NCI-H1930 (cell line): ENCODE measurements at regions not wholly inside any gene's neighbourhood (a gene's known extent, or its start where the extent isn't known, plus 50 kb on each side); places are given as distances from the start of the nearest gene placed in this dataset.

ENCODE experiments used
- DNase-seq, 2 experiments: peaks; one replicate each; lab custom pipeline; 2025; lab: John Stamatoyannopoulos, UW

- no peak for DNase-seq
These were observed 166.4 kb downstream of the TANC2 start for GRCh38 chr17:63132459-63132911.

DNA sequence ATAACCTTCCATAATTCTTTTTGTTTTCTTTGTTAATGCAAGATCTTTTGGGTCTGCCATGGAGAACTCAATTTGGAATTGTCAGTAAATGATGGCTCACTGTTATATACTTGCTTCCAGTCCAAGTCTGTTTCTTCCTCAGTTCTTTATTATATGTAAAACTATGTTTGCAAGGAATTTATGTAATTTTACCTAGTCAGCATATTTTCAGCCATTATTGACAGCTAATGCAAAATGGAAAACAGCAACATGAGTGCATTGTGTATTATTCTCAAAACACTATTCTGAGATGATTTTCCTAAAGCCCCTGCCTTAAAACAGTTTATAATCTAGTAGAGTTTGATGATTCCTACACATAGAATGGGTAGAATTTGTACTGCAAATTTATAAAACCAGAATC, 167.5 kb downstream of the TANC2 start:
- no peak for DNase-seq

- DNase-seq: no peak
These were observed 168.8 kb downstream of the TANC2 start for GRCh38 chr17:63134867-63135266.

DNA sequence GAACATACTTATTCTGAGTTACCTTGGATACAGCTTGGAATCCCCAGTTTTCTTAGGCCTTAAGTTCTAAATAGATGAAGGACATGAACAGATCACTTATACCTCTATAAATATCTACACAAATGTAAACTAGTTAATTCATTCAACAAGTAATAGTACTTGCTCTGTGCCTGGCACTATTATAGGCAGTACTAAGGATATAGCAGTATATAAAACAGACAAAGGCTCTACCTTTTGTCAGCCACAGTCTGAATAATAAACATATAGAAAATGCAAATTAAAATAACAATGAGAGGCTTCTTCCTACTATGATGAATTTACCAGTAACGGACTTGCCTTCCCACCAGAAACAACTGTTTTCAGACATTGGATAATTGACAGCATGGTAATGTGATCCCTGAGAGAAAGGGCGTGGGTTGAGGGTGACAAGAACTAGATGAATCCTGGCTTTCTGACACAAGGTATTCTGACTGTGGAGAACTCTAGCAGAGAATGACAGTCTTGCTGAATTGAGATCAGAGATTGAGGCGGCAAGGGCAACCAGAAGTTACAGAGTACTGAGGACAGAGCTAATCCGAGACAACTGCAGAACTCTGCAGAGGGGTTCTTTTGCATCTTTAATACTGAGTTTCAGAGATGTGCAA, 170.5 kb downstream of the TANC2 start:
- no peak for DNase-seq

DNA sequence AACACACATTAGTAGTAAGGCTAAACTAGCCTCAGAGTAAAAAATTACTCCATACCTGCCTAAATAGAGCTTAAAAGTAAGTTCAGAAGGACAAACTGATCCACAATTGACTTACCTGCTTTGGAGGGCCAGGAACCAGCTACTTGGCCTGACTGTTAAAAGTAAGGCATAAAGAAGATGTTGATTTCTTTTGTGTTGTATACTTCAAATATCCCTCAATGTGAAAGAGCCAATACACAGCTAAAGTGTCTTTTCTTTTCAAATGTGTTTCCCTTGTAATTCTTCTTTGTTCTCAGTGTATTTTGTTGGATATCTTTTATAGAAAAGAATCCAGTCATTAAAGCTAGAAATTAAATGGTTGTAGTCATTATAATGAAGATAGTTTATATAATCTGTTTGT, 171.1 kb downstream of the TANC2 start:
- no peak for DNase-seq

DNA sequence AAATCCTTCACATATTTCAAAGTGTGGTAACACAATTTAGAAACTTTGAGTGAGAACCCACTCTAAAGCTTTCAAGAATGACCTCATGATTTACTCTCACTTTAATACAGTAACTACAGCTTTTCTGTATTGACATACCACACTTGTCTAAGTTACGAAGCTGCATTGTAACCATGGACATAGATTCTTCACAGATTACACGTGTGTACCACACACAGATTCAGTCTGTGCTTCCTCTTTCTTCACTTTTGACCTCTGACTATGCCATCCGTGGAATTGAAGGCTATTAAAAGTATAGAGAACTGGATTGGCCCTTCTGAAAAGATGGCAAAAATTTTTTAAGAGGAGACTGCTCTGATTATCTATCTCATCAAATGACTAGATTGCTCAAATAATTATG, 172.7 kb downstream of the TANC2 start:
- no peak for DNase-seq

DNA sequence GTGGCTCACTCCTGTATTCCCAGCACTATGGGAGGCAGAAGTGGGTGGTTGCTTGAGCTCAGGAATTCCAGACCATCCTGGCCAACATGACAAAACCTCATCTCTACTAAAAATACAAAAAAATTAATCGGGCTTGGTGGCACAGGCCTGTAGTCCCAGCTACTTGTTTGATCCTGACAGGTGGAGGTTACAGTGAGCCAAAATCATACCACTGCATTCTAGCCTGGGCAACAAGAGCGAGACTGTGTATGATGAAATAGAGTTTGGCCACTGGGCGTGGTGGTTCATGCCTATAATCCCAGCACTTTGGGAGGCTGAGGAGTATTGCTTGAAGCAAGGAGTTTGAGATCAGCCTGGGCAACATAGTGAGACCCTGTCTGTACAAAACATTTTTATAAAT, 173.3 kb downstream of the TANC2 start:
- DNase-seq: no peak

DNA sequence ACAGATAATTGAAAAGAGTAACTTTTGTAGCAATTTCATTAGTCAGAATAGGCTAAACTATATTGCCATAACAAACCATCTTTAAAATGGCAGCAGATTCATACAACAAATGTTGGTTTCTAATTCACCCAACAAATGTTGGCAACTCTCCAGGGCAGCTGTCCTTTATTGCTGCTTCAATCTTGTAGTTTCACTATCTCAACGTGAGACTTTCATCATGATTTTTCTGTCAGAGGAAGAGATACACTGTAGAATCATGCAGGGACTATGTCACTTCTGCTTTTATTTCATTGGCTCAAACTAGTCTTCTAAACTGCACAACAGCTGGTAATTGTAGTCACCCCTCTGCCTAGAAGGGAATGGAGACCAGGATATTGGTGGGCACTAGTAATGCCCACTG, 174.2 kb downstream of the TANC2 start:
- DNase-seq: no peak

DNA sequence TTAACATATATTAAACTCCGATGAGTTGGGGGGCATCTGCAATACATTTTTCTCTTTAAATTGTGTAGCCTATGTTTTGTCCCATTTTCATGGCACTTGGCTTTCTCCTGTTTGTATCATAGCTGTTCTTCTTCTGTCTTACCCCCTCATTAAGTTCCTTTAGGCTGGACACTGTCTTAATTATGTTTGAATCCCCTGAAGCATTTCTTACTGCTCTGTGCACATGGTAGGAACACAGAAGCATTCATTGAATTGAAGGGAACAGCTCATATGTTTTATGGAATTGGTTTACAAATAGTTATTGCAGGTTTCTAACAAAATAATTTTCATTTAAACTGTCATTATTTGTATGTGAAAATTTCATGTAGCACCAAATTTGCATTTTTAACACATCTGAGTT, 176.8 kb downstream of the TANC2 start:
- no peak for DNase-seq

DNA sequence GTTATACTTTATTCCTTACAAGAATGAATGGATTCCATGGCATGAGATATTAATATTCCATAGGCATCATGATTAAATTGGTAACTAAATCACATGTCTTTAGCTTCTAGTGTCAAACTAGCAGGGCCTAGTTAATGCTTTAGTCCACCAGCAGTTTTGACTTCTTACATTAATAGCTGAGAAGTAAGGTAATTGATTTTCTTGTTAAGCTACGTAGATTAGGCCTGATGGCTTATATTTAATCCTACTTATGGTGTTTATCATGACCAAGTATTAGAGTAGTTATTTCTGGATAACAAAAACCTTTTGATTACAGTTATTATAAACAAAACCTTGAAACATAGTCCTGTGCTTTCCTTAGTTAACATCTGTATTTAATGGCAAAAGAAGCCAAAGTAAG, 184.5 kb downstream of the TANC2 start:
- no peak for DNase-seq

DNA sequence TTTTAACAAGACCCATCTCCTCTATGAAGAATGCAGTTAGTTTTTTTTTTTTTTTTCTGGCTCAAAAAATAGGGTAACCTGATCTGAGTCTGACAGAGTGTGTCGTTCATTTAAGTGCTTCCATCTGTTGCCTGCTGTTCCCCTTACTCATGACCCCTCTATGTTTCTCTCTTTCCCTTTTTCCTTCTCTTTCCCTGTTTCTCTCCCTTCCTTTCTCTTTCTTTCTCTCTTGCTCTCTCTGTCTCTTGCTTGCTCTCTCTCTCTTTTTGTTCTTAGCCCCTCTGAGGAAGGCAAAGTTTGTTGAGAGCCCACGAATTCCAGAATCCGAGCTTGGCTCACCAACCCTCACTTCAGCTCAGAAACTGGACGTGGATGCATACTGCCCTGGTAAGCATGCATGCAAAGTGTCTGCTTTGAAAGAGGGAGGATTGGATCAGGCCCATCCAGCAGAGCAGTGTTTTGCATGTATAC, 185.0 kb downstream of the TANC2 start:
- DNase-seq: no peak

GRCh38 chr17:63151941-63152523, 186.0 kb downstream of the TANC2 start:
- DNase-seq: no peak

DNA sequence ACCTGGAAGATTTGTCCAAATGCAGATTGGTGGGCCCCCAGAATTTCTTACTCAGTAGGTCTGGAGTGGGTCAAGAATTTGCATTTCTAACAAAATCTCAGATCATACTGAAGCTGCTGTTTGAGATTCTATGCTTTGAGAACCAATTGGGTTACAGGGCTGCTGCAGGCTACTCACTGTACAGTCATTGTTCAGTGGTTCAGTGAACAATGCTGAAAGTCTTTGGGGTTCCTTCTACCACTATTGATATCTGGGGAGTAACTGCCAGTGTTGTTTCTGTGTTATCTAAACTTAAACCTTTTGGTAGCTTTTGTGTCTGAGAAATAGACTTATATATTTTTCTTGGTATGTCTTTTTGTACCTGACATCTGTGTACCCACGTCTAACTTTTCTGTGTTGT, 187.5 kb downstream of the TANC2 start:
- no peak for DNase-seq

DNA sequence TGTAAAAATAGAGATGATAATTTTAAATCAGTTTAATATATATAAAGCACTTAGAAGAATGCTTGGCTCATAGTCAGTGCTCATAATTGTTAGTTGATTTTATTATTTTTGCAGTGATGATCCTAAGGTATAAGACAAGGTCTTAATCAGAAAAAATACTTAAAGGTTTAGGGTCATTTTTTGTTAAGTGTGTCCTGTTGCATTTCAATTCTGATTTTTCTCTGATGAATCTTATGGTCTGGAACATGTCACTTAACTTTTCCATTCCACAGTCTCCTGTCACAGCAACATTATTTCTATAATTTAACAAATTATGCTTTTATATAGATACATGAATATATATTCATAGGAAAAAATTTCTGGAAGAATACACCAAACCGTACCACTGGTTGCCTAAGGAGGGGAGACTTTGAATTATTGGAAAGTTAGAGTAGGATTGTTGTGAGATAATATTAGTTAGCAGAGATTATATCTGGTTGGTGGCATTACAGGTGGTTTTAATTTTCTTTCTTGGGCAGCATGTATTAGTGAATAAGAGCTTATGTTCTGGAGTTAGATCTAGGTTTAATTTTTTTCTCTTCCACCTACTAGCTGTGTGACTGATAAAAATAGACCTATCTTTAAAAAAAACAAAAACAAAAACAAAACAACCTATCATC, 188.7 kb downstream of the TANC2 start:
- DNase-seq: no peak

GRCh38 chr17:63156986-63157385, 191.0 kb downstream of the TANC2 start:
- no peak for DNase-seq

DNA sequence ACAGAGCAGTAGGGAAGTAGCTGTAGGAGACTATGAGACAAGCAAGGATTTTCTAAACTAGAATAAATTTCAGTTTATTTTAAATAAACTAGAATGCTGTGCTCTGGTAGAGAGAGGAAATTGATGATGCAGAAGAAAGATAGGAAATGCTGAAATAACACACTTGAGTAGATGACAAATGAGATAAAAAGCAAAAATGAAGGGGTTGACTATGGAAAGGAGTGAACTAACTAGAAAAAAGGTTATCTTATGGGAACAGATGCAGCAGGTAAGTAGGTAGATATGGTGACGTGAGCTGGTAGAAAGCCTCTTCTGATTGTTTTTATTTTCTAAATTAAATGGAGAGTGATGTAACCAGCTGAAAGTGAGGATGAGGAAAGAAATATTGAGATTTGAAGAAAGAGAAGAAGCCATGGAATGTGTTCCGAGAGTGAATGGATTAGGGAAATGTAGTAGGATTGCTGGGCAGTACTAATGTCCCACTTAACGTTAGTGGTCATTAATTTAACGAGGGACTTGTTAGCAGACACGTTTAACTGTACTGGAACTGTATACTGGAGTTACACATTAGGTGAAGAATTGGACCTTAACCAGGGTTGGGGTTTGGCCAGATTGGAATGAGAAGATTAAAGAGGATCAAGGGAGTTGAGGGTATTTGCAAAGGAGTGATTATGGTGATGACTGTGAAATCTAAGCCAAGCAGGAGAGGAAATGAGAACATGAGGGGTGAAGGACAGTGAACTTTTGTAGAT, 196.5 kb downstream of the TANC2 start:
- no peak for DNase-seq

DNA sequence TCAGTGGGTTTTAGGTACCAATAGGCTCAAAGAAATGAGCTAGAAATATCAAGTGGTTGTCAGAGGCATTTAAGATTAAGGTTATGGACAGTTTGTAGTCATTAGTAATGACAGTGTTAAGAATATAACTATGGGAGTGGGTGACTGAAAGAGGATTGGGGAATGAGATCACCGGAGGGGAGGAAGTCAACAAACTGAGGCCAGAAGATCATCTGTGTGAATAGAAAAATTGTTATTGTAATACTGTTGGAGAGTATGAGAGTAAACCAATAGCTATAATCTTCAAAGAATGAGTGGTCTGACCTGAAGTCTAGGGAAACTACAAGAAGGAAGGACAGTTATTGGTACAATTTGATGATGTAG, 197.1 kb downstream of the TANC2 start:
- no peak for DNase-seq

- DNase-seq: no peak
These were observed 199.4 kb downstream of the TANC2 start for GRCh38 chr17:63165400-63165799.

DNA sequence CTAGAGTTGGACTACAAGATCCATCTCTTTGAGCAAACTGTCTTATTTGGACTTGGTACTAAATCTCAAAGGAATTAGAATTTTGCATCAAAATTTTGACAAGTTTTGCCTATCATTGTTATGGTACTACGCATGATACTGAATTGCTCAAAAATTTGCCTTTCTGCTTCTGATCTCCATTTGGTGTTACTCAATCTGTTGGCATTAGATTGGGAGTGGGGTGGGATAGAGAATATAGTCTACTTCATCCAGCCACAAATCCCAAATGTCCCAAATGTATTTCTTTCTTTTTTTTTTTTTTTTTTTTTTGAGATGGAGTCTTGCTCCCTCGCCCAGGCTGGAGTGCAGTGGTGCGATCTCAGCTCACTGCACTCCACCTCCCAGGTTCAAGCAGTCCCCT, 204.8 kb downstream of the TANC2 start:
- DNase-seq: no peak

DNA sequence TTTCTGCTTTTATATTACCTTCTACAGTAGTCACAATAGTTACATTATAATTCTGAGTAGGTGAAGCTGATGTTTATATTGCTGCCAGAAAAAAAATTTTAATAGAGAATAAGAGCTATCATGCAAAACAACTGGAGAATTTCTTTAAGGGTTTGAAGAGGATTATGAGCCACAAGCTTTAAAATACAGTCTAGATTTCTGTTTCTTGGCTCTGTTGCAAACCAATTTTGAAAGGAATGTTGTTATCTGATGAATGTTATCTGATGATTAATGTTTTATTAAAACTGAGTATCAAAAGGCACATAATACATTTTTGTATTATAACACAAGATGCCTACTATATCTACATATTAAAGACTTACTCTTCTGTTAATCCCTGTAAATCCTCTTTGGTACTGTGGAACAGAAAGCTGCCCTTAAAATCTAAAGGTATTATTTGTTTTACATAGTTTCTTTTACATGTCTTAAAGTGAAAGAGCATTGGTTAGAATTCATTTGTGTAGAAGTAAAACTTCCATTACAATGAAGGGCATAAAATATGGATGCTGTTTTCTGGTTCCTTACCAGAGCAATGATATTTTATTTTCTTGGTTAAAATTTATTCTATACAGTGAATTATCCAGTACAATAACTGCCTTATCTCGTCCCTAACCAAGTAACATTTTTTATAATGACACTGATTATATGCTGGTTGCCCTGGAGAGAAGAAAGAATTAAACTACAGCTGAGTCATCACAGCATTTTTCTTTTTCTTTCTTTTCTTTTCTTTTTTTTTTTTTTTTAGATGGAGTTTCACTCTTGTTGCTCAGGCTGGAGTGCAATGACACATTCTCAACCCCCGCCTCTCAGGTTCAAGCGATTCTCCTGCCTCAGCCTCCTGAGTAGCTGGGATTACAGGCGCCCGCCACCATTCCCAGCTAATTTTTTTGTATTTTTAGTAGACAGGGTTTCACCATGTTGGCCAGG, 205.7 kb downstream of the TANC2 start:
- no peak for DNase-seq

DNA sequence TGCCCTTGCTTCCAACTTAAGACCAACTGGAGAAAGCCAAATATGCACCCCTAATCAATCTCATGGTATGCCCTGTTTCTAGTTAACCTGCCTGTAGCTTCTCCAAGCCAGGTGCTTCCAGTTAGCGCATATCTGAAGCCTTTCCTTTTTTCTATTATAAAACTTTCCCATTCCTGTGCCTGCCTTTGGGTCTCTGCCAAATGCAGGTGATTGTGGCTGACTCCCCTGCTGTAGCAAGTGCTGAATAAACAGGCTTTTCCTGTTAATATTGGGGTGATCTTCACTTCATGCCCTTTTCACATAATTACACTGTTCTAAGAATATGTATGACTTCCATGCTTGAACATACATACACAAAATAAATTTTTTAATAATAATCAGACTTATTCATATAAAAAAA, 207.4 kb downstream of the TANC2 start:
- no peak for DNase-seq

DNA sequence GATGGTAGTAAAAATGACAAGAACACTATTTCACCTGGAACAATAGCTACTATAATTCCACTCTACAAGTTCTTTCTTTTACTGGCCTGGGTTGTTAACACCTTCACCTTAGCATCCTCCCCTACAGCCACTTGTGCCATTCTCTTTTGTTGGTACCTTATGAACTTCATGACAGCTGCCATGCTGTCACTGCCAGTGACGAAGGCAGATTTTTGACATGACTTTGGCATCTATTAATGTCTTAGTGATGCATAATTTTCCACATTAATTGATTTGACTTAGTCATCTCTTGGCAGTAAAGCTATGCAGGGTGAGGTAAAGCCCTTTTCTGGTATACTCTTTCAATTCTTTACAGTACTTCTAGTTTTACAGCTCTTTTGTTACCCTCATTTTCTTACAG, 207.9 kb downstream of the TANC2 start:
- no peak for DNase-seq
